ENCODE measurements at regions not wholly inside any gene's neighbourhood (a gene's known extent, or its start where the extent isn't known, plus 50 kb on each side); places are given as distances from the start of the nearest gene placed in this dataset.
"Not testable (repeated sequence)": the region's sequence is repeated elsewhere in the genome, so short reads cannot be mapped to it uniquely, and the experiment has no call there.

GRCh38 chr16:66175636-66176035, 190.9 kb upstream of the CDH5 start:
- H3K27me3 ChIP-seq = no peaks in the 10 kb centered on the region
- H3K27ac ChIP-seq = no peak overlapping the region
- TF ChIP-seq CTCF (IDR thresholded peaks at IDR 0.05) (no peak), POLR2A (IDR thresholded peaks at IDR 0.05) (no peak)
- no peak overlapping the region for H3K4me3 ChIP-seq (replicated peaks in 1 of 3)
- WGBS, 2 donors = 54 to 67% methylated on average over 4 of the region's 4 CpGs
- H3K4me1 ChIP-seq = no peaks in the 10 kb centered on the region
- intact Hi-C loops (cut with DNase I) = no loop called here
- H3K36me3 ChIP-seq = no peaks in the 10 kb centered on the region
- no peak for DNase-seq
- no peaks in the 10 kb centered on the region for H3K9me3 ChIP-seq

- Histone ChIP-seq H3K27me3 (no peaks in the 10 kb centered on the region), H3K4me1 (no peaks in the 10 kb centered on the region), H3K36me3 (no peaks in the 10 kb centered on the region), H3K27ac (no peak overlapping the region), H3K9me3 (no peaks in the 10 kb centered on the region), H3K4me3 (replicated peaks in 1 of 3) (no peak overlapping the region)
- no peak for DNase-seq
- intact Hi-C loops (cut with DNase I) = no loop called here
- WGBS, 2 donors = 83 to 84% methylated on average over 5 of the region's 5 CpGs
- TF ChIP-seq CTCF (IDR thresholded peaks at IDR 0.05) (no peak), POLR2A (IDR thresholded peaks at IDR 0.05) (no peak)
These were observed 191.4 kb upstream of the CDH5 start for GRCh38 chr16:66175058-66175457.

- H3K9me3 ChIP-seq; H3K27ac ChIP-seq; H3K4me1 ChIP-seq; intact Hi-C loops (cut with DNase I); DNase-seq; H3K36me3 ChIP-seq; H3K4me3 ChIP-seq (replicated peaks in 1 of 3); H3K27me3 ChIP-seq: not testable (repeated sequence)
- WGBS, 2 donors = 95 to 96% methylated on average over 10 of the region's 10 CpGs
These were observed 192.7 kb upstream of the CDH5 start for GRCh38 chr16:66173796-66174195.

- DNase-seq; H3K36me3 ChIP-seq; H3K9me3 ChIP-seq; H3K4me3 ChIP-seq (replicated peaks in 1 of 3); H3K4me1 ChIP-seq; intact Hi-C loops (cut with DNase I); H3K27me3 ChIP-seq; H3K27ac ChIP-seq: not testable (repeated sequence)
- WGBS, 2 donors = 92 to 98% methylated on average over 5 to 6 of the region's 6 CpGs
These were observed 193.3 kb upstream of the CDH5 start for GRCh38 chr16:66173181-66173580.

GRCh38 chr16:66172463-66172862, 194.0 kb upstream of the CDH5 start:
- Histone ChIP-seq H3K27ac (no peak overlapping the region), H3K4me3 (replicated peaks in 1 of 3) (no peak overlapping the region), H3K9me3 (no peaks in the 10 kb centered on the region), H3K36me3 (no peaks in the 10 kb centered on the region), H3K4me1 (no peaks in the 10 kb centered on the region), H3K27me3 (no peaks in the 10 kb centered on the region)
- WGBS, 2 donors = 80 to 86% methylated on average over 4 of the region's 4 CpGs
- TF ChIP-seq CTCF (IDR thresholded peaks at IDR 0.05) (no peak), POLR2A (IDR thresholded peaks at IDR 0.05) (no peak)
- DNase-seq = no peak
- intact Hi-C loops (cut with DNase I) = no loop called here

- Histone ChIP-seq H3K27ac (no peak overlapping the region), H3K27me3 (no peaks in the 10 kb centered on the region), H3K36me3 (no peaks in the 10 kb centered on the region), H3K4me1 (no peaks in the 10 kb centered on the region), H3K4me3 (replicated peaks in 1 of 3) (no peak overlapping the region), H3K9me3 (no peaks in the 10 kb centered on the region)
- intact Hi-C loops (cut with DNase I) = no loop called here
- 81 to 95% methylated on average over 3 of the region's 3 CpGs for WGBS, 2 donors
- no peak for TF ChIP-seq POLR2A (IDR thresholded peaks at IDR 0.05)
- no peak for TF ChIP-seq CTCF (IDR thresholded peaks at IDR 0.05)
- DNase-seq = no peak
These were observed 194.9 kb upstream of the CDH5 start for GRCh38 chr16:66171578-66171977.
